ENCODE measurements at regions not wholly inside any gene's neighbourhood (a gene's known extent, or its start where the extent isn't known, plus 50 kb on each side); places are given as distances from the start of the nearest gene placed in this dataset.
"Not testable (repeated sequence)": the region's sequence is repeated elsewhere in the genome, so short reads cannot be mapped to it uniquely, and the experiment has no call there.

GRCh38 chr3:40908612-40909011 lies 290.7 kb upstream of the CTNNB1 start:
- DNase-seq, result no peak

GRCh38 chr3:40911264-40911663 lies 288.0 kb upstream of the CTNNB1 start:
- DNase-seq, result no peak

GRCh38 chr3:40911928-40912327 lies 287.4 kb upstream of the CTNNB1 start:
- DNase-seq, result no peak

- DNase-seq, result no peak
Measured at GRCh38 chr3:40912461-40912860, 286.8 kb upstream of the CTNNB1 start.

- no peak for DNase-seq
Measured at GRCh38 chr3:40913192-40913591, 286.1 kb upstream of the CTNNB1 start.

- DNase-seq, result no peak
Measured at GRCh38 chr3:40913641-40914040, 285.7 kb upstream of the CTNNB1 start.

GRCh38 chr3:40914475-40914874 lies 284.8 kb upstream of the CTNNB1 start:
- no peak for DNase-seq

- DNase-seq, result no peak
Measured at GRCh38 chr3:40915346-40915865, 283.9 kb upstream of the CTNNB1 start.

- DNase-seq, result no peak
Measured at GRCh38 chr3:40920041-40920440, 279.3 kb upstream of the CTNNB1 start.

- no peak for DNase-seq
Measured at GRCh38 chr3:40921251-40921650, 278.1 kb upstream of the CTNNB1 start.

GRCh38 chr3:40923143-40923542 lies 276.2 kb upstream of the CTNNB1 start:
- no peak for DNase-seq

- DNase-seq, result no peak
Measured at GRCh38 chr3:40923651-40924050, 275.7 kb upstream of the CTNNB1 start.

GRCh38 chr3:40924559-40925141 lies 274.7 kb upstream of the CTNNB1 start:
- DNase-seq, result peak; percentile 86

- DNase-seq, result no peak
Measured at GRCh38 chr3:40925231-40925630, 274.1 kb upstream of the CTNNB1 start.

GRCh38 chr3:40930131-40930538 lies 269.2 kb upstream of the CTNNB1 start:
- DNase-seq, result no peak

- no peak for DNase-seq
Measured at GRCh38 chr3:40930756-40931155, 268.5 kb upstream of the CTNNB1 start.

- DNase-seq, result peak; percentile 0
Measured at GRCh38 chr3:40938591-40938990, 260.7 kb upstream of the CTNNB1 start.

- no peak for DNase-seq
Measured at GRCh38 chr3:40939030-40939740, 260.1 kb upstream of the CTNNB1 start.

GRCh38 chr3:40939741-40940130 lies 259.6 kb upstream of the CTNNB1 start:
- no peak for DNase-seq

- DNase-seq, result no peak
Measured at GRCh38 chr3:40940651-40941050, 258.7 kb upstream of the CTNNB1 start.

- not testable (repeated sequence) for DNase-seq
Measured at GRCh38 chr3:40947022-40947421, 252.3 kb upstream of the CTNNB1 start.

- DNase-seq, result not testable (repeated sequence)
Measured at GRCh38 chr3:40949347-40949746, 250.0 kb upstream of the CTNNB1 start.

GRCh38 chr3:40951636-40952035 lies 247.7 kb upstream of the CTNNB1 start:
- no peak for DNase-seq

GRCh38 chr3:40961104-40961857 lies 238.0 kb upstream of the CTNNB1 start:
- no peak for DNase-seq
